HEK293 (cell line): ENCODE measurements at regions not wholly inside any gene's neighbourhood (a gene's known extent, or its start where the extent isn't known, plus 50 kb on each side); places are given as distances from the start of the nearest gene placed in this dataset.

Source experiments
- KLF16 ChIP-seq: fragments of 450-650 bp; formaldehyde crosslinking; IDR thresholded peaks from 2 replicates; pipeline ENCODE4 v1.5.1; 2017; ENCODE audit warnings: missing biosample characterization, missing genetic modification characterization
- OVOL3 ChIP-seq: fragments of 450-650 bp; formaldehyde crosslinking; IDR thresholded peaks from 2 replicates; pipeline ENCODE4 v1.5.1; 2016; ENCODE audit warnings: missing biosample characterization, missing genetic modification characterization
- REPIN1 ChIP-seq: fragments of 450-650 bp; formaldehyde crosslinking; IDR thresholded peaks from 2 replicates; pipeline ENCODE4 v1.5.1; 2017; ENCODE audit warnings: missing biosample characterization, missing genetic modification characterization, low read depth
- TCF7L2 ChIP-seq: IDR thresholded peaks from 2 replicates; pipeline ENCODE4 v1.6.1; 2011; ENCODE audit warnings: low read depth, mild to moderate bottlenecking, inconsistent platforms, low read length, moderate library complexity, borderline replicate concordance
- ZBTB1 ChIP-seq: fragments of 450-650 bp; formaldehyde crosslinking; IDR thresholded peaks from 2 replicates; pipeline ENCODE4 v1.5.1; 2016; ENCODE audit warnings: missing biosample characterization, missing genetic modification characterization
- ZFP3 ChIP-seq: fragments of 450-650 bp; formaldehyde crosslinking; IDR thresholded peaks from 2 replicates; pipeline ENCODE4 v1.5.1; 2016; ENCODE audit warnings: low read depth, missing biosample characterization, missing genetic modification characterization
- ZNF239 ChIP-seq: fragments of 450-650 bp; formaldehyde crosslinking; IDR thresholded peaks from 2 replicates; pipeline ENCODE4 v1.5.1; 2016; ENCODE audit warnings: missing biosample characterization, missing genetic modification characterization
- ZNF24 ChIP-seq: fragments of 450-650 bp; formaldehyde crosslinking; IDR thresholded peaks from 2 replicates; pipeline ENCODE4 v1.5.1; 2016; ENCODE audit warnings: missing biosample characterization, missing genetic modification characterization
- ZNF426 ChIP-seq: fragments of 450-650 bp; formaldehyde crosslinking; IDR thresholded peaks from 2 replicates; pipeline ENCODE4 v1.5.1; 2017; ENCODE audit warnings: missing biosample characterization, missing genetic modification characterization, mild to moderate bottlenecking, inconsistent platforms, moderate library complexity
- ZNF558 ChIP-seq: fragments of 450-650 bp; formaldehyde crosslinking; IDR thresholded peaks from 2 replicates; pipeline ENCODE4 v1.5.1; 2016; ENCODE audit warnings: missing biosample characterization, missing genetic modification characterization
- ZNF670 ChIP-seq: fragments of 450-650 bp; formaldehyde crosslinking; IDR thresholded peaks from 2 replicates; pipeline ENCODE4 v1.5.1; 2016; ENCODE audit warnings: missing biosample characterization, missing genetic modification characterization, low read depth
- TF ChIP-seq, protein P1 (sequence below): fragments of 450-650 bp; formaldehyde crosslinking; IDR thresholded peaks from 2 replicates; pipeline ENCODE4 v1.5.1; 2016; ENCODE audit warnings: missing biosample characterization, missing genetic modification characterization
- TF ChIP-seq, protein P2 (sequence below): fragments of 450-650 bp; formaldehyde crosslinking; IDR thresholded peaks from 2 replicates; pipeline ENCODE4 v1.5.1; 2017; ENCODE audit warnings: missing biosample characterization, missing genetic modification characterization
- TF ChIP-seq, protein P3 (sequence below): IDR thresholded peaks from 2 replicates; pipeline ENCODE4 v1.6.1; 2011; ENCODE audit warnings: mild to moderate bottlenecking, low read depth, low read length, borderline replicate concordance

DNA sequence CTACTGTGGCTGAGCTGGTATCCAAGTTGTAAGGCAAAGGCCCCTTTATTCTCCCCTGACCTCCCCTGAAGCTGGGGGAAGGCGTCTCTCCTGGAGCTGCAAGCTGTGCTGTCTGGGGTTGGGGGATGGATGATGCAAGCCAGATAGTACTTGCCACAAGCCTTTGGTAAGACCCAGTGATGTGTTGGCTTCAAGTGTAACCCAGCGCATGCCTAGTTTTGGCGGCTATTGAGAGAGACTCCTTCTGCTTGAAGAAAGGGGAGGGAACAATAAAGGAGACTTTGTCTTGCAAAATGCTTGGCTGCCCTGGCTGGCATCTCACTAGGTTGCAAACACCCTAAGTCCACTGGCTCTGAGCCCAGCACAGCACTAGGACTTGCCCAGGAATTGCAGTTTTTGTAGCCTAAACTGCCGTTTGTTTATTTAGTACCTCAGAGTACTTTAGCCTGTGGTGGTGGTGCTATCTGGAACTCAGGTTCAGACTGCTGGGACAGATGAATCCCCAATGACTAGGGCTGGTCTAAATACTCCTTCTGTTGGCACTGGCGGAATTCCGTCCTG is 108.2 kb downstream of the TNFSF13B start:
- TF ChIP-seq, protein P1, sequence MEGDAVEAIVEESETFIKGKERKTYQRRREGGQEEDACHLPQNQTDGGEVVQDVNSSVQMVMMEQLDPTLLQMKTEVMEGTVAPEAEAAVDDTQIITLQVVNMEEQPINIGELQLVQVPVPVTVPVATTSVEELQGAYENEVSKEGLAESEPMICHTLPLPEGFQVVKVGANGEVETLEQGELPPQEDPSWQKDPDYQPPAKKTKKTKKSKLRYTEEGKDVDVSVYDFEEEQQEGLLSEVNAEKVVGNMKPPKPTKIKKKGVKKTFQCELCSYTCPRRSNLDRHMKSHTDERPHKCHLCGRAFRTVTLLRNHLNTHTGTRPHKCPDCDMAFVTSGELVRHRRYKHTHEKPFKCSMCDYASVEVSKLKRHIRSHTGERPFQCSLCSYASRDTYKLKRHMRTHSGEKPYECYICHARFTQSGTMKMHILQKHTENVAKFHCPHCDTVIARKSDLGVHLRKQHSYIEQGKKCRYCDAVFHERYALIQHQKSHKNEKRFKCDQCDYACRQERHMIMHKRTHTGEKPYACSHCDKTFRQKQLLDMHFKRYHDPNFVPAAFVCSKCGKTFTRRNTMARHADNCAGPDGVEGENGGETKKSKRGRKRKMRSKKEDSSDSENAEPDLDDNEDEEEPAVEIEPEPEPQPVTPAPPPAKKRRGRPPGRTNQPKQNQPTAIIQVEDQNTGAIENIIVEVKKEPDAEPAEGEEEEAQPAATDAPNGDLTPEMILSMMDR (tag by site-specific recombination): no peak
- TF ChIP-seq ZNF239 (no peak), KLF16 (tag by site-specific recombination) (no peak), ZBTB1 (tag by site-specific recombination) (no peak), TCF7L2 (no peak), REPIN1 (tag by site-specific recombination) (no peak), OVOL3 (tag by site-specific recombination) (no peak), ZNF558 (no peak), ZFP3 (tag by site-specific recombination) (no peak), ZNF670 (no peak), ZNF24 (no peak), ZNF426 (tag by site-specific recombination) (no peak)
- TF ChIP-seq, protein P2, sequence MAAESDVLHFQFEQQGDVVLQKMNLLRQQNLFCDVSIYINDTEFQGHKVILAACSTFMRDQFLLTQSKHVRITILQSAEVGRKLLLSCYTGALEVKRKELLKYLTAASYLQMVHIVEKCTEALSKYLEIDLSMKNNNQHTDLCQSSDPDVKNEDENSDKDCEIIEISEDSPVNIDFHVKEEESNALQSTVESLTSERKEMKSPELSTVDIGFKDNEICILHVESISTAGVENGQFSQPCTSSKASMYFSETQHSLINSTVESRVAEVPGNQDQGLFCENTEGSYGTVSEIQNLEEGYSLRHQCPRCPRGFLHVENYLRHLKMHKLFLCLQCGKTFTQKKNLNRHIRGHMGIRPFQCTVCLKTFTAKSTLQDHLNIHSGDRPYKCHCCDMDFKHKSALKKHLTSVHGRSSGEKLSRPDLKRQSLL: no peak
- TF ChIP-seq, protein P3, sequence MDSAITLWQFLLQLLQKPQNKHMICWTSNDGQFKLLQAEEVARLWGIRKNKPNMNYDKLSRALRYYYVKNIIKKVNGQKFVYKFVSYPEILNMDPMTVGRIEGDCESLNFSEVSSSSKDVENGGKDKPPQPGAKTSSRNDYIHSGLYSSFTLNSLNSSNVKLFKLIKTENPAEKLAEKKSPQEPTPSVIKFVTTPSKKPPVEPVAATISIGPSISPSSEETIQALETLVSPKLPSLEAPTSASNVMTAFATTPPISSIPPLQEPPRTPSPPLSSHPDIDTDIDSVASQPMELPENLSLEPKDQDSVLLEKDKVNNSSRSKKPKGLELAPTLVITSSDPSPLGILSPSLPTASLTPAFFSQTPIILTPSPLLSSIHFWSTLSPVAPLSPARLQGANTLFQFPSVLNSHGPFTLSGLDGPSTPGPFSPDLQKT: no peak
